CD1c-positive myeloid dendritic cell (primary cell): ENCODE measurements at regions not wholly inside any gene's neighbourhood (a gene's known extent, or its start where the extent isn't known, plus 50 kb on each side); places are given as distances from the start of the nearest gene placed in this dataset.

Experiments
- DNase-seq: peaks from one replicate; pipeline ENCODE4 v3.0.0-alpha.2; 2016; ENCODE audit errors: extremely low spot score

DNA sequence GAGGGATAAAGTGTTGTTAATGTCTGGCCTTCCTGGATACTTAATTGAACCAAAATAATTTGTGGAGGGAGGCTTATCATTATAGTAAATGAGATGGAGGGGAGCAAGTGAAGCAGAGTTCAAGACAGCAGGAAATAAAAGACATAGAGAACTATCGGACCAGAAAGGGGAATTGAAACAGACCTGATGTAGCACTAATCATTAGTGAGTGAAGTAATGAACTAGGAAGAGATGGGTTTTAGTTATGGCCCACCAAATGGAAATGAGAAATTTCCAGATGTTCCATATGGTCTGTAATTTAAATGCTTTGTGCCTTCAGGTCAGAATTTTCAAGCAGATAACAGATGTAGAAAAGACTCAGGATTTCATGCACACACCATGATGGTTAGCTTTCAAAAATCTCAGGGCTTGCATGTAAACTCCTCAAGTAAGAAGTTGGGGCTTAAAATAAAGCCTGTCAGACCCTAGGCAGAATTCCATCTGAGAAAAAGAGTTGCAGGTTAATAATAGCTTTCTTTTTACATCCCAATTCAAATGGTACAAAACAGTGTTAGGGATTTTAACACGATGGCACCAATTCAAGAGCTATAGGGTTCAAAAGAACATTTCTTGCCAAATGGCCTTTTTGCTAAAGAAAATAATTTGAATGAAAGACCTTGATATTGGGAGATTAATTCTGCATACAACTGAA is 355.8 kb downstream of the FSCB start:
- DNase-seq = no peak

DNA sequence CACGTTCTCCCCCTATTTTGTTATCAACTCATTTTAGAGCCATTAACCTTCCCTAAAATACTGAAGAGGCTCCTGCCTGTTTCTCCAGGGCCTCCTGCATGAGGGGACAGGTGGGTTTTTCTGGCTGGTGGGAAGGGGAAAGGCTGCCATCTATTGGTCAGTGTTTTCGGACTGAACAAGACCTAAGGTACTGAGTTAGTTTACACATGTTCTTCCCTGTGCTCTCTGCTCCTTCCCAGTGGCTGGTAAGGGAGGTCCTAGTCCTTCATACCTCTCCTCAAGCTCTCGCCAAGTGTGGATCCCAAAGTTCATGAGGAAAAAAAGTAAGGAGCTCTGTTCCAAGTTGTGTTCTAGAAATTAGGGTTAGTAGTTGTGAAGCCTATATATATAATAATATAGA is 357.5 kb downstream of the FSCB start:
- DNase-seq = no peak

DNA sequence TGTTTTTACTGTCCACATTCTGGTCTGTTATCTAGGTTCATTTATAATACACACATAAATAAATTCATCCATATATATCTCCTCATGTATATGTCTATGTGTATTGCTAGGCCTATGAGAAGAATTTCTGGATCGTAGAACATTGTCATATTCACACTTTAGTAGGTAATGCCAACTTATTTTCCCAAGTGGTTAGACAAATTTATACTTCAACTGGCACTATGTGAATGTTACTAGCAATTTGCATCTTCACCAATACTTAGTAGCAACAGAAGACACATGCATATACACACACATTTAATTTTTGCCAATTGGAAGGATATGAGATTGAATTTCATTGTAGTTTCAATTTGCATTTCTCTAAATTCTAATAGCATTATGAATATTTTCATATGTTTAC is 365.1 kb downstream of the FSCB start:
- DNase-seq = no peak

DNA sequence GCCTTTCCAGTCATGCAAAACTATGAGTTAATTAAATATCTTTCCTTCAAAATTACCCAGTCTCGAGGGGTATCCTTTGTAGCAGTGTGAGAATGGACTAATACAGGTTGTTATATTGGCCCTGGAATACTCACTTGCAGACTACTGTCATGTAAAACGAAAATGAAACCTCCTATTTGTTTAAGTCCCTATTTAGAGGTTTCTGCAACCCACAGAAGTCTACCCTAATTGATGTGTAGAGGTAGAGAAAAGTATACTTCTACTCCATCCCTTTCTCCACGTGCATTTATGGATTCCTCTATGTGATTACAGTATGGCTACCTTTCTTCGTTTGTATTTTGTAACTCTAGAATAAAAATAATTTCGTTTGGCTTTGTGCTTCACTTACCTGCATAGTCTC is 371.1 kb downstream of the FSCB start:
- no peak for DNase-seq

DNA sequence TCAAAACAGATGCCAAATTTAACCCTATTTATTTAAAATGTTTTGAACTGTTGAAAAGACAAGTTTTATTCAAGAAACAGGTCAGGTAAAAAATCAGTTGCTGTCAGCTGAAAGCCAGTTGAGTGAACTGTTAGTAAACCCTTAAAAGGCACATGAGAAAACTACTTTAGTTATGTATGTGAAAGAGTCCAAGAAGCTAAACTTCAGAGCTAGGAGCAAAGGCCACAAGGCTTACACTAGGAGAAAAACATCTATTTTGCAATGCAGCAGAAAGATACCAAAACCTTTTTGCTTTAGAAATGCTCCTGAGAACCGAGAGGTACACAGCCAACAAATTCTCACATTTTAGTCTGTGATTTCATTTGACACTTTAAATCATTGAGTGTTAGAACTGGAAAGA is 375.2 kb downstream of the FSCB start:
- no peak for DNase-seq

DNA sequence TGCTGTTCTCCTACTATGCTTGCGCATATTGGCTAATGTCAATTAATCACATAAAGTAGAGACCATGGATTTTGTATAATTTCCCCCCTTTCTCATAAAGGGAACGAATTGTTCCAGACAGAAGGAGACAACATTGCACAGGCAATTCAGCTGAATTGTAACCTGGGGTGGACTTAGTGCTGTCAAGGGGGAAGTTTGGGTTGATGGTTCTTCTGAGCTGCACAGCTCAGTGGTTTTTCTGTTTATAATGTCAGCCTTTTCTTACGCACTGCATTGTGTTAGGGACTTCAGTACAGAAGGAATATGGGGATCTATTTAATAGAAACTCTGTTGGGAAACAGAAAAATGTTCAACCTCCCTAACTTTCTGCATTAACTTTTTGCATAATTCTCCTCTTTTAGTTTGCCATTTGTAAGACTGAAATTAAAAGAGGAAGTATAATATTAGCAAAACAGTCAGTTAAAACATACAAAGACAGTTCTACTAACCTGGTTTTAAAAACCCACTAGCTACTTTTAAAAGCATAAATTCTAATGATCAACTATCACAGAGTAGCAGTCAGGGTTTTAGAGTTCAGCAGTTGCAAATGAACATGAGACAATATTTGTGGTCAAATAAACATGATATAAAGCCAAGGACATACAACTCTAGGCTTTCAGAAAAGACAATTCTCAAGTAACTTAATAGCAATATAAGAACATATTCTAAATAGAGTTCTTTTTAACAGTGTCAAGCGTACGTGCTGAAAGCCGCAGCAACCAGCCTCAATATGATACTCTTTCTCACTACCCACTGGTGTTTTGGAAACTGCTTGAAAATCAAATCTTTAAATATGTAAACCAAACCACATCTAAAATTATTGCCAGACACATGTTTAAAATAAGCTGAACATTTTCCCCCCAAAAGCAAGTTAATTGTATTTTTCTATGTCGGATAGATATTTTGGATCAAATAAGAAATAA is 393.0 kb downstream of the FSCB start:
- DNase-seq = no peak

DNA sequence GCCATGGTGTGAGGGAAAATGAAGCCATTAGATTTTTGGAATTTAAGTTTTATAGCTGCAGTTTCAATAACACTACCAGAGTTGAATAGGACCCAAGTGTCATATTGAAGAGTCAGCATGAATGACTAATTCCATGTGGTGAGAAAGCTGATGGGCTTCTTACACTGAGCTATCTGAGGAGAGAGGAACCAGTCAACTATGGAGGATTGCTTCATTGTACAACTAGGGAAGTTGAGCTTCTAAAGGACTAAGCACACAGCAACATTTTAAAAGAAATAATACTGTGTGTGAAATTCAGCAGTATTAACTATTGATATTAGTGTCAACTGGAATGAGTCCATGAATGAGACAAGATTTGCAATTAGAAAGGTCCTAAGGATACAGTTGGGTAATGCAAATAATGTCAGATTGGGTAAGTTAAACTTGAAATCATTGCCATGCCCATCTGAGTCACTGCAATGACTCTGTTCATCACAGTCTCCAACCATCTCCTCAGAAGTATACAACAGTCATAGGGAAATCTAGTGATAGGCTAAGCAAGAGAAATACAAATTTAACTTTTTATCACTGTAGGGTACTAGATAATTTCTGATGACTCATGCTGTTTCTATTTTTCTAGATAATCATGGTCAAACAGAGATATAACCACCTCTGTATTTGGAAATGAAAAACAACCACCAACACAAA is 394.2 kb downstream of the FSCB start:
- DNase-seq = no peak

DNA sequence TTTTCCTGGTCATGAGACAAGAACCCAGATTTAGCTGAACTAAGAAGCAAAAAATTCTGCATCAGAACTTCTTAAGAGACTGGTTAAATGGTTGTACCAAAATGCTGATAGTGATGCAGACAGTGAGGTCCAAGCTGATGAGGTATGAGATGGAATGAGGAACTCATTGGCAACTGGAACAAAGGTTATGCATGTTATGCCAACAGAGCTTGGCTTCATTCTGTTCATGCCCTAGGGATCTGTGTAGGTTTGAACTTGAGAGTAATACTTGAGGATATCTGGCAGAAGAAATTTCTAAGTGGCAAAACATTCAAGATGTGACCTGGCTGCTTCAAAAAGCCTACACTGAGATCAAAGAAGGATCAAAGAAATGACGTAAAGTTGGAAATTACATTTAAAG is 398.0 kb downstream of the FSCB start:
- DNase-seq = no peak

DNA sequence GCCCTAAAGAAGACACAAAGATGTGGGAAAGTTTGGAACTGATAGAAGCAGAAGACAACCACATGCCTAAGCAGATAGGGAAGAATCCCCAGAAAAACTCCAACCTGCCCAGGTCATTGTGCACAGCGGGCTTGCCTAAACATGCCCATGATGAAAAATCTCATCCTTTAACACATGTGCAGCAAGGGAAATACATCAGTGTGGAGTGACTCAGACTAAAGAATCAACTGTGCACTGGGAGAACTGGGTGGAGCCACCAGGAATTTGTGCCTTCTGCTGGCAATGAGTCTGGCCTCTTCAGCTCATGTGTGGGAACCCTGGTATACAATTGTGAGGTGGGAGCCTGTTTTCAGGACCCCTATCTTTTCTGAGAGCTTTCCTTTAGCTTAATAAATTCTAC is 398.5 kb downstream of the FSCB start:
- DNase-seq = no peak

DNA sequence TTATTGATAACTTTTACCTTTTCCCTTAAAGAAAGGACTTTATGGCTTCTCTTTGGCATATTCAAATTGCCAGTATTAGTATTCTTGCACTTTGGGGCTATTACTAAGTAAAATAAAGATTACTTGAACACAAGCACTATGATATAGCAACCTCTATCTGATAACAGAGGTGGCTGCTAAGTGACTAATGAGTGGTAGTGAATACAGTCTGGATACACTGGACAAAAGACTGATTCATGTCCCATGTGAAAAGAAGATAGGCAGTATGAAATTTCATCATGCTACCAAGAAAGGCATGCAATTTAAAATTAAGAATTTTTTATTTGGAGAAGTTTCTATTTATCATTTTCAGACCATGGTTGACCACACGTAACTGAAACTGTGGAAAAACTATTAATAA is 399.9 kb downstream of the FSCB start:
- no peak for DNase-seq

DNA sequence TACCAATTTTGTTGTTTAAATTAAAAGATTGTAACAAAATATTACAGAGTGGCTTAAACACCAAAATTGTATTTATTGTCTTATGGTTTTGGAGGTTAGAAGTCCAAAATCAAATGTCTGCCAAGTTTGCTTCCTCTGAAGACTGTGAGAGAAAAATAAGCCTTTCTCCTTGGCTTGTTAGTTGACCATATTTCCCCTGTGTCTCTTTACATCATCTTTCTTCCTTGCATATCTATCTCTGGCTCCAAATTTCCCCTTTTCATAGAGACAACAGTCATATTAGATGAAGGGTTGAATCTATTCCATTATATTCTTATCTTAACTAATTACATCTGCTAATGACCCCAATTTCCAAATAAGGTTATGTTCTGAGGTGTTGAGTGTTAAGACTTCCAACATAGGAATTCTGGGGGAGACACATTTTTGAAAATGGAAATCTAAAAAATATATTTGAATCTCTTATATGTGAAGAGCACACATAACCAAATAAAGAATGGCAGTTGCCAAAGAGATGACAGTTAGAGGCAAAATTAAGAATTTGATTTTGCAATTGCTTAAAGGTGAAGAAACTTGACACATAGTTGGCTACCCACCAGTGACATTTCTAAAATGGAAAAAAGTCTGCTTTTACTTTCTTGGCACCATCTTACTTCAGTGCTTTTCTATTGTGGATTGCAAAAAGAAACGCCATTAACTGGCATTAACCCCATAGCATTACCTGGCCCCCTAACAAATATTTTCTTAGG is 407.2 kb downstream of the FSCB start:
- no peak for DNase-seq

DNA sequence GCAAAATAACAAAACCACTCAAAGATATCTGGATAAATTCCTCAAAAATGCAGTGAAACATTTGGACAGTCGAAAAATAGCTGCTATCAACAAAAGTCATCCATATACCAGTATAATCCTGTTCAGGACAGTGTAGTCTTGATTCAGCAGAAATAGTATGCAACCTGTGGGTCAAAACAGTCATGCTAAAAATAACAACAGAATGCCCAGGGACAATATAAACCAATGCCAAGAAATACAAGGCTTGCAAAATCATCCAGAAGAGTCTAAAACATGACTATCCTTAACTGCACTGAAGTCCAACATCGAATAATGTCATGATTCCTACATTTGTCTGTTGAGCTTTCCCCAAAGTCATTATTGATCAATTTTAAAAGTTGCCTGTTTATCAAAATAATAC is 425.9 kb downstream of the FSCB start:
- DNase-seq = no peak

DNA sequence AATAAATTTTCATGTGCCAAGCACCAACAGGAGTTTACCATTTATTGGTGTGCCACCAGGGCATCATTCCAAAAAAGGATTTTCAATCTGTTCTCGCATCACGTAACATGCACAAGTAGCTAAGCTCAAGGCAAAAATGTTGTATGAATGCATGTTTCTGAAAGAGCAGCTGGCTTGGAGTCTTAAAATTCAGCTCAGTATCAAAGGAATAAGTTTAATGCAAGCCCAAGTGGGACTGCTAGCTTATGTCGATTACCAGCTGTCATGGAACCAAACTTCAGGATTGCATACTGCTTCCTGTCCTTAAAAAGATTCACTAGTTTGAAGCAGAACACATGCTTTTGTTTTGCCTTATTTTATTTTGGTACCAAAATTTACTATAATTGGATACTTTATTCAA is 437.0 kb downstream of the FSCB start:
- no peak for DNase-seq

DNA sequence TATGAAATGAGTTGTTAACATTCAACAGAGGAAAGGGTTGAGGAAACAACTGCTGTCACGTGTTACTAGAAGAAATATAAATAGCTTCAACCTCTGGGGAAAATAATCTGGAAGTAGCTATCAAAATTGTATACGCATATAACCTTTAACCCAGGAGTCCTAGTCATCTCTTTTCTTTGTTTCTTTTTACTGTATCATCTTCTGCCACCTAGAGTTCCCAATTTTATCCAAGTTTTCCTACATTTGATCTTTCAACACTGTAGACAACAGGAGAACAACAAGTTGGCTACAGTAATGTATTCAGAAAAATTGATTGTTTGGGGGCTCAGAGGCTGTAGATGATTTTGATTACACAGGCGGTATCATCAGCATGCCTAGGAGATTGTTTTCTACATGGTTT is 453.7 kb downstream of the FSCB start:
- DNase-seq = no peak

DNA sequence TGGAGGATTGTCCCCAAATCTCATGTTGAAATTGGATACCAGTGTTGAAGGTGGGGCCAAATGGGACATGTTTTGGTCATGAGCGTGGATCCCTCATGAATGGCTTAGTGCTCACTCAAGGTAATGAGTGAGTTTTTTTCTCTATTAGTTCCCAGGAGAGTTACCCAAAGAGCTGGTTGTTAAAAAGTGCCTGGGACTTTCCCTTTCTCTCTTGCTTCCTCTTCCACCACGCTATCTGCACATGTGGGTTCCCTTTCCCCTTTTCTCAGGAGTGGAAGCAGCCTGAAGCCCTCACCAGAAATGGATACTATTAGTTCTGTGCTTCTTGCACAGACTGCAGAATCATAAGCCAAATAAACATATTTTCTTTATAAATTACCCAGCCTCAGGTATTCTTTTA is 465.4 kb downstream of the FSCB start:
- DNase-seq = no peak

DNA sequence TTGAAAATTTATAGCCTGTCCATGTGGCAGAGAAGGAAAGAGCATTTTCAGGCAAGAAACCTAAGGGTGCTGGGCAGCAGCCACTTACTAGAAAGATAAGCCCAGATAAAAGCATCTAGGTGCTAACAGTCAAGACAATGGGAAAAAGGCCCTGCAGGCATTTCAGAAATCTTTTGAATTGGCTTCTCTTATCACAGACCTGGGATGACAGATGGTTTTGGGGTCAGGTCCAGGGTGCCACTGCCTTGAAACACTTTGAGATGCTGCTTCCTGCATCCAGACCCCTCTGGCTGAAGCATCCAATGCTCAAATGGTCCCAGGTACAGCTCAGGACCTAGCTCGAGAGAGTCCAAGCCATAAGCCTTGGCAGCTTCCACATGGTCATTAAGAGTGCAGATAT is 466.5 kb downstream of the FSCB start:
- DNase-seq = no peak

DNA sequence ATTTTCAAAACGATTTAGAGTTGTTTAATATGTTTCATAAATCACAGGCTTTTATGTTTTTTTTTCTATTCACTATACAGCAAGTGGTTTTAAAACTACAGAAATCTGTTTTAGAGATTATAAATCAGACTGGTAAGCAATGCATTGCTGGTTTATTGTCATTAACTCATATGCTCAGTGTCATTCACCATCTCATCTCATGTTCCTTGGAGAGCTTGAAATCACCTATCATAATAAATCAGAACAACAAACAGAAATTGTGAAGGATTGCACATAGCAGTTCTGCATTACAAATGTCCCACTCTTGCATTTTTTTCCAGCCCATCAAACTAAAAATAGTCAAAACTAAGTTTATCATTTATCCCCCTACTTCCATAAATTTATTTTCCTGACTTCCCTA is 470.8 kb downstream of the FSCB start:
- DNase-seq = no peak

DNA sequence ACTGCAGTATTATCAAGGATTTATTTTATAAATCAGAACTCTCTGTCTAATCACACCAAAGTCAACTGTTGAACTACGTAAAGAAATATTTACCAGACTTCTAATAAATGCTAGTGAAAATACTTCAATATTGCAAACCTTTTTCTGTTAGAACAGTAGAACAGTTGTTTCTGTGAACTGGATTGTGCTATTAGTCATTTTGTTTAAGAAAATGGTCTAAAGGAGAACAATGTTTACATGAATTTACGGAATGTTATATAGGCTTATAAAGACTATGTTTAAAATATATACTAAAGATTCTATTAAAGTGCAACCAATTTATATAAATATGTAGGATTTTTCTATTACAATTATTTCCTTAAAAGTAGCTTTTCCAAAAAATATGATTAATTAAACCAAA is 471.4 kb downstream of the FSCB start:
- no peak for DNase-seq

DNA sequence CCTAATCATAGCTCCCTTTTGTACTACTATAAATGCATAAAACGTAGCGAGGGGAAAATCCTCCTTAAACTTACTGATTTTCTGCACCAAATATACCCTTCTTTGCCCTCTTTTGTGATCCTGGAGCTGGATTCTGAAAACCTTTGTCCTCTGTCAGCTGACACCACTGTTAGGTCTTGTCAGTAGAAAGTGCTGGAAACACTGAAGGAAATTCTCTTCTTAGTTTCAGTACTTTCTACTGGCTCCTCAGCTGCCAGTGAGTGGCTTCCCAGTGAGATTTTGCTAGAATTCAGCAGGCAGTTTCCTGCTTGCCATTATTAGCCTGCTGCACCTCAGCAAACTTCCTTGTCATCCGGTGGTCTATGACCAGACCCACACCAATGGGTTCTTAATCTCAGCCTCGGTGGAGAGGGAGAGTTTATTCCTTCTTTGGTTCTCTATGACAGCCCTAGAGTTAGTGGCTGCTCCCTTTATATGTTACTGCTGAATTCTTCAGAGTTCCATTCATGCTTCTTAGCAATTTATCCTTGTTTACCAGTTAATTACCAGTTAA is 476.2 kb downstream of the FSCB start:
- DNase-seq = no peak

DNA sequence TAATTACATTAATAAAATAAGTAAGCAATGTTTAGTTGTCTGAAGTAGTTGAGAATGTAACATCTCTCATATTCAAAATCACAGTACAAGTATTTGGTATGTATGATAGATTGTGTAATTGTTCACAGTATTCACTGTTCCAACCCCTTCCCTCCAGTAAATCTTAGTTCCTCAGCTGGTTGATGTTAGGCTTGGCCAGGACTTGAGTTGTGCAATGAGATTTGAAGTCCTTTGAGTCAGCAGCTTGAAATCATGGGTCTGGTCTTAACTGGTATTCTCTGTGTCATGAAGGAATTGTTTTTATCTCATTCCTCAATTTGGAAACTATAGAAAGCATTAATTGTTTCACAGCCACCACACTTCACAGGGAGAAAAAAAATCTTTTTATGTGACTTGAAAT is 477.1 kb downstream of the FSCB start:
- no peak for DNase-seq

DNA sequence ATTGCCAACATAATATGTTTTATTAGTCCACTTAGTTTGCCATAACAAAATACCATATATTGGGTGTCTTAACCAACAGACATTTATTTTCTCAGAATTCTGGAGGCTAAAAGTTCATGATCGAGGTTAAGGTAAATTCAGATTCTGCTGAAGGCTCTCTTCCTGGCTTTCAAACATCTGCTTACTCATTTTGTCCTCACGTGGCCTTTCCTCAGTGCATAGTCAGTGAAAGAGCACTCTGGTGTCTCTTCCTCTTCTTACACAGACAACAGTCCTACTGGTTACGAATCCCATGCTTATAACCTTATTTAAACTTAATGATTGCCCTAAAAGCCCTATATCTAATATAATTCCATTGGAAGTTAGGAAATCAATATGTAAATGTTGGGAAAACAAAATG is 479.7 kb downstream of the FSCB start:
- DNase-seq = no peak

DNA sequence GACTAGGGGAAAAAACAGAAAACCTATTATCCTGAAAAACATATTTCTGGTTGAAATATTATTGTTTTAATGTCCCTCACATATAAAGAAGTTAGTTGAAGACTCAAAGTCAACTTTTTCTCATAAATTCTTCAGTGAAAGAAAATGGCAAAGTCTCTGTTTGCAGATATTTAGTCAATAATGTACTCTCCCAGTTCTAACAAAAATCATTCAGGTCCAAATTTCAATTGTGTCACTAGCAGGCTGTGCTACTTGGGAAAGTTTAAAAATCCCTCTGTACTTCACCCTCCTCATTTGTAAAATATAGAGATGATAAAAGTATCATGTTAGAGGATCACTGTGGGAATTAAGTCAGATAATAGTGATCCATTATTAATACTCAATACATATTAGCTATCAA is 496.5 kb downstream of the FSCB start:
- no peak for DNase-seq
